ENCODE measurements at regions not wholly inside any gene's neighbourhood (a gene's known extent, or its start where the extent isn't known, plus 50 kb on each side); places are given as distances from the start of the nearest gene placed in this dataset.
"Not testable (repeated sequence)": the region's sequence is repeated elsewhere in the genome, so short reads cannot be mapped to it uniquely, and the experiment has no call there.

- Histone ChIP-seq H3K36me3 (ENCODE audit: control insufficient read depth, insufficient read depth, low read length) (no peaks in the 10 kb centered on the region), H3K27me3 (ENCODE audit: control insufficient read depth, insufficient read depth, low read length) (peaks cover 3% of the 10 kb centered on the region), H3K4me3 (ENCODE audit: low read depth, low read length) (no peak overlapping the region)
- CTCF ChIA-PET: no interaction called here
- TF ChIP-seq CTCF (IDR thresholded peaks at IDR 0.05; ENCODE audit: insufficient read depth, low read depth, low read length): no peak
- POLR2A ChIA-PET: no interaction called here
- DNase-seq (ENCODE audit: low read depth): no peak
Observed at GRCh38 chr5:135097390-135097789, 63.4 kb upstream of the PITX1 start.

- TF ChIP-seq CTCF (IDR thresholded peaks at IDR 0.05; ENCODE audit: insufficient read depth, low read depth, low read length): no peak
- ChIA-PET CTCF (no interaction called here), POLR2A (no interaction called here)
- Histone ChIP-seq H3K36me3 (ENCODE audit: control insufficient read depth, insufficient read depth, low read length) (no peaks in the 10 kb centered on the region), H3K27me3 (ENCODE audit: control insufficient read depth, insufficient read depth, low read length) (peaks cover 6% of the 10 kb centered on the region), H3K4me3 (ENCODE audit: low read depth, low read length) (no peak overlapping the region)
- DNase-seq (ENCODE audit: low read depth): no peak
Observed at GRCh38 chr5:135095871-135096270, 61.8 kb upstream of the PITX1 start.

- POLR2A ChIA-PET: no interaction called here
- TF ChIP-seq CTCF (IDR thresholded peaks at IDR 0.05; ENCODE audit: insufficient read depth, low read depth, low read length): no peak
- no peak for DNase-seq (ENCODE audit: low read depth)
- CTCF ChIA-PET: interaction anchor here (0.8 kb wide), 1 partner anchor 9 kb away, joined by 3 read pairs; no protein-coding TSS in a partner anchor
- H3K4me3 ChIP-seq (ENCODE audit: low read depth, low read length): no peak overlapping the region
- H3K27me3 ChIP-seq (ENCODE audit: control insufficient read depth, insufficient read depth, low read length): peaks cover 6% of the 10 kb centered on the region
- H3K36me3 ChIP-seq (ENCODE audit: control insufficient read depth, insufficient read depth, low read length): no peaks in the 10 kb centered on the region
Observed at GRCh38 chr5:135095052-135095715, 61.2 kb upstream of the PITX1 start.

- TF ChIP-seq CTCF (IDR thresholded peaks at IDR 0.05; ENCODE audit: insufficient read depth, low read depth, low read length): no peak
- CTCF ChIA-PET: interaction anchor here (0.8 kb wide), 2 partner anchors 10 to 233 kb away, joined by 3 to 4 read pairs; no protein-coding TSS in a partner anchor
- no peak for DNase-seq (ENCODE audit: low read depth)
Observed at GRCh38 chr5:135094339-135095051, 60.5 kb upstream of the PITX1 start.

GRCh38 chr5:135093483-135093882 lies 59.5 kb upstream of the PITX1 start:
- CTCF ChIA-PET; DNase-seq (ENCODE audit: low read depth); H3K27me3 ChIP-seq (ENCODE audit: control insufficient read depth, insufficient read depth, low read length); POLR2A ChIA-PET; H3K36me3 ChIP-seq (ENCODE audit: control insufficient read depth, insufficient read depth, low read length); H3K4me3 ChIP-seq (ENCODE audit: low read depth, low read length): not testable (repeated sequence)

More at GRCh38 chr5:135094339-135095051, 60.5 kb upstream of the PITX1 start:
- POLR2A ChIA-PET: no interaction called here
- H3K36me3 ChIP-seq (ENCODE audit: control insufficient read depth, insufficient read depth, low read length): no peaks in the 10 kb centered on the region
- no peak overlapping the region for H3K4me3 ChIP-seq (ENCODE audit: low read depth, low read length)
- peaks cover 6% of the 10 kb centered on the region for H3K27me3 ChIP-seq (ENCODE audit: control insufficient read depth, insufficient read depth, low read length)

All from BJ (cell line).